NB4 (cell line): ENCODE measurements at regions not wholly inside any gene's neighbourhood (a gene's known extent, or its start where the extent isn't known, plus 50 kb on each side); places are given as distances from the start of the nearest gene placed in this dataset.

ENCODE experiments used
- DNase-seq: peaks from one replicate; pipeline ENCODE4 v3.0.0; 2010; ENCODE audit warnings: low read depth
- H3K4me3 ChIP-seq: one replicate; pipeline ENCODE4 v1.5.1; 2011; ENCODE audit warnings: mild to moderate bottlenecking, low read depth, low read length, moderate library complexity
- MYC ChIP-seq: IDR thresholded peaks from 2 replicates; pipeline ENCODE4 v1.6.1; 2011; ENCODE audit warnings: low read depth, low read length
- POLR2A ChIP-seq: IDR thresholded peaks from 2 replicates; pipeline ENCODE4 v1.6.1; 2011; ENCODE audit warnings: mild to moderate bottlenecking; ENCODE audit not compliant: insufficient read length; ENCODE audit errors: extremely low read depth
- TF ChIP-seq, protein P1 (sequence below): IDR thresholded peaks from one replicate; pipeline ENCODE4 v1.5.1; 2012; ENCODE audit warnings: low read depth, low read length
- TF ChIP-seq, protein P2 (sequence below): IDR thresholded peaks from 2 replicates; pipeline ENCODE4 v1.6.1; 2011; ENCODE audit warnings: low read depth, low read length

DNA sequence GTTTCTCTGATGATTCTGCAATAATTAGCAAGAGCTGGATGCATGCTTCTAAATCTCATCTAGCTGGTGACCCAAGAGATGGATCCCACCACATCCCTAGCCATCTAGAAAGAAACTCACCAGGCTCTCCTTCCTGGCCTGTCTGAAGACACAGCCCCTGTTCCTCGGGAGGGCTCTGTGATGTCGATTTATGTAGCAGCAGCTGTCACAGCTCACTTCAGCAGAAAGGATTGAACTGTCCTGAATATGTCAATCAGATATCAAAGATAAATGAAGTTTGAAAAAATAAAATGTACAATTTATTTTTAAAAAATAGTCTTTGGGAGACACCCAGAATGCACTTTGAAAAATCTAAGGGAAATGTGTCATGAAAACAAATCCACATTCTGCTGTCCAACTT lies 67.3 kb upstream of the TSHZ2 start:
- no peak for DNase-seq
- no peak overlapping the region for H3K4me3 ChIP-seq
- TF ChIP-seq, protein P1, sequence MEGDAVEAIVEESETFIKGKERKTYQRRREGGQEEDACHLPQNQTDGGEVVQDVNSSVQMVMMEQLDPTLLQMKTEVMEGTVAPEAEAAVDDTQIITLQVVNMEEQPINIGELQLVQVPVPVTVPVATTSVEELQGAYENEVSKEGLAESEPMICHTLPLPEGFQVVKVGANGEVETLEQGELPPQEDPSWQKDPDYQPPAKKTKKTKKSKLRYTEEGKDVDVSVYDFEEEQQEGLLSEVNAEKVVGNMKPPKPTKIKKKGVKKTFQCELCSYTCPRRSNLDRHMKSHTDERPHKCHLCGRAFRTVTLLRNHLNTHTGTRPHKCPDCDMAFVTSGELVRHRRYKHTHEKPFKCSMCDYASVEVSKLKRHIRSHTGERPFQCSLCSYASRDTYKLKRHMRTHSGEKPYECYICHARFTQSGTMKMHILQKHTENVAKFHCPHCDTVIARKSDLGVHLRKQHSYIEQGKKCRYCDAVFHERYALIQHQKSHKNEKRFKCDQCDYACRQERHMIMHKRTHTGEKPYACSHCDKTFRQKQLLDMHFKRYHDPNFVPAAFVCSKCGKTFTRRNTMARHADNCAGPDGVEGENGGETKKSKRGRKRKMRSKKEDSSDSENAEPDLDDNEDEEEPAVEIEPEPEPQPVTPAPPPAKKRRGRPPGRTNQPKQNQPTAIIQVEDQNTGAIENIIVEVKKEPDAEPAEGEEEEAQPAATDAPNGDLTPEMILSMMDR: no peak
- TF ChIP-seq POLR2A (no peak), MYC (no peak)
- TF ChIP-seq, protein P2, sequence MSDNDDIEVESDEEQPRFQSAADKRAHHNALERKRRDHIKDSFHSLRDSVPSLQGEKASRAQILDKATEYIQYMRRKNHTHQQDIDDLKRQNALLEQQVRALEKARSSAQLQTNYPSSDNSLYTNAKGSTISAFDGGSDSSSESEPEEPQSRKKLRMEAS: no peak

DNA sequence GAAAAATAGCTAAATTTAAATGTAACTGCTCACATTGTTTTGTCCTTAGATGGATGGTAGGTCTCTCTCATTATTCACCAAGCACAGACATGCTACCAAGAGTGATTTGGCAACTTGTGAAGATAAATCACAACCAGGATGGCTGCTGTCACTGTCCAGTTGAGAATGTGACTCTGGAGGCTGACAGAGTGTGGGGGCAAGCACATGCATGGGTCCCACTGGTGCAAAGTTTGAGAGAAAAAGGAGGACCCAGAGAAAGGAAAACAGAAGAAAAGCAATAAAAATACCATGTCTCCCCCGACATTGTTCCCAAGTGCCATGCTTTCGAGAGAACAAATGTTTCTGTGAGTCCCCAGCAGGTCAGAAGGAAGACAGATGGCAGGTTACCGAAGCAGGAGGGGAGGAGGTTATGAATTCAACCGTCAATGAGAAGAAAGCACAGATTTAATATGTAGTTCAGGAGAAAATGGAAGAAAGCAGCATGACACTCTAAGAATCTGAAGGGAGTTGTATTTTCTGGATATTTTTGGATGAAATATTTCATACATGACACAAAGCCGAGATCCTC lies 73.0 kb upstream of the TSHZ2 start:
- no peak overlapping the region for H3K4me3 ChIP-seq
- TF ChIP-seq, protein P1: no peak
- TF ChIP-seq POLR2A (no peak), MYC (no peak)
- TF ChIP-seq, protein P2: no peak
- DNase-seq: no peak

DNA sequence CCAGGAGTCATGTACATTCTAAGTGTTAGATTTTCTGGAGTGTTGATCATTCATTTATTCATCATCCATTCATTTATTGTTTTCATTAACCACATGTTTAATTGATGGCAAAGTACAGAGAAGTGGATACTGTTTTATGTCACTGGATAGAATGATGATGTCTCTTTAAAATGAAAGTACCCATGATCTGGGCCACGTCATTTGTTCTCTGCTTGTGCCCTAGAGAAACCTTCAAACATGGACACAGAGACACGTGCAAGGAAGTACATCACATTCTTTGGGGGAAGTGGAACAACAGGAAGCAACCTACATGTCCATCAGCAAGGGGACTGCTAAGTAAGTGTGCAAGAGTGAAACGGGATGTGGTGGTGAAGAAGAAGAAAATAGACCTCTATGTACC lies 75.8 kb upstream of the TSHZ2 start:
- TF ChIP-seq, protein P1: no peak
- TF ChIP-seq POLR2A (no peak), MYC (no peak)
- TF ChIP-seq, protein P2: no peak
- DNase-seq: no peak
- no peak overlapping the region for H3K4me3 ChIP-seq

DNA sequence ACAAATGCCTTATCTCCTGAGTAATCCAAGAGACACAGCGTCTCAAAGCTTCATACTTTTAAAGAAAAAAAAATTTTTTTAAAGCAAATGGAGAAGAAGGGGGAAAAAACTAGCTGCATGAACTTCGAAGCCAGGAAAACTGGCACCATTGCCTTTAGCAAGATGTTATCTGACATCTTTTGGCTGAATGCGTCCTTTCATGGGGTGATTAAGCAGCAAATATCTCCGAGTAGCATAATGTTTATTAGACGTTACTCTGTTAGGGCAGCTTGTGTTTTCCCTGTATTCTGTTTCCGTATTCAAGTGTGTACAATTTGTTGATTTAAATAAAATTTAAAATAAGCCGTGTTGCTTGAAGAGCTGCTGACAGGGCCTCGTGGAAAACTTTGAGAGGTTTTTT lies 76.5 kb upstream of the TSHZ2 start:
- no peak overlapping the region for H3K4me3 ChIP-seq
- TF ChIP-seq, protein P1: no peak
- TF ChIP-seq POLR2A (no peak), MYC (no peak)
- TF ChIP-seq, protein P2: no peak
- DNase-seq: no peak

DNA sequence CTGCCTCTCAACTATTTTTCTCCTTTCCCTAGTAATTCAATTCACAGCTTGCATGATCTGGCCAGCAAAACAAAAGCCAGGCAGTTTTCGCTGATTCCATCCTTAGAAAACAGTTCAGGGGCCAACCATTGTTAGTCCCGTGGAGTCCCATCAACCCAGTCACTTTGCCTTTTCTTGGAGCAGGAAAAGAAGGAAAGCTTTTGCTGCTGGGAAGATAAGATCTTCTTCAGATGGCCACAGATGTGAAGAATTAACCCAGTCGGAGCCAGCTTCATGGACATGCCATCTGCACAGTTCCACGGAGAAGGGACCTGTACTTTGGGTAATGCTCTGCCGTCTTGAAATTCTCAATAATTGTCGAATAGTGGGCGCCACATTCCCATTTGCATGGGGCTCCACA lies 76.9 kb upstream of the TSHZ2 start:
- TF ChIP-seq, protein P1: no peak
- TF ChIP-seq MYC (no peak), POLR2A (no peak)
- DNase-seq: no peak
- H3K4me3 ChIP-seq: no peak overlapping the region

DNA sequence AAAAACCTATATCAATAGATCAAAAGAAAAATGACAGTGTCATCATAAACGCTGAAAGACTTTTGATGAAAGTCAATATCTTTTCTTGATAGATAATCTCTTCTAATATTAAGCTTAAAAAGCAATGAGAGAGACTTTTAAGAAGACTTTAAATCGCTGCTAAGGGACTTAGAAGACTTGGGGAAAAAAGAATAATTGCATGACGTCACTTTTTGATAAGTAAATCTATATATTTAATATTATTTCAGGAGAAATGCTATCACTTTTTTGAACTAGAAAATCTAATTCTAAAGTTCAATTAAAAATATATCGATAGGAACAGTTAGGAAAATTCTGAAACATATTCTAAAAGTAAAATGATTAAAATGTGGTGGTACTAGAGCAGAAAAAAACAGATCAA lies 78.7 kb upstream of the TSHZ2 start:
- no peak for DNase-seq
- TF ChIP-seq POLR2A: no peak
- TF ChIP-seq, protein P2: no peak
- TF ChIP-seq, protein P1: no peak
- no peak for TF ChIP-seq MYC
- no peak overlapping the region for H3K4me3 ChIP-seq
